ENCODE measurements at regions not wholly inside any gene's neighbourhood (a gene's known extent, or its start where the extent isn't known, plus 50 kb on each side); places are given as distances from the start of the nearest gene placed in this dataset.

GRCh38 chr2:150594299-150594698 is 106.8 kb upstream of the RND3 start:
- Mint-ChIP-seq H3K4me3 (no peak overlapping the region), H3K9me3 (peaks cover 10% of the 10 kb centered on the region), H3K27ac (no peak overlapping the region), H3K27me3 (ENCODE audit: low read depth) (no peaks in the 10 kb centered on the region), H3K4me1 (peaks cover 31% of the 10 kb centered on the region), H3K36me3 (peaks cover 4% of the 10 kb centered on the region; the same call in 1 of the 2 replicates)
- CTCF ChIA-PET = no interaction called here
- ATAC-seq (no peak), DNase-seq (ENCODE audit: low spot score) (no peak)
- POLR2A ChIA-PET = no interaction called here
- TF ChIP-seq USF2 (CRISPR knock-in tag; IDR thresholded peaks at IDR 0.05) = no peak
- no peak for TF ChIP-seq AR (CRISPR knock-in tag; IDR thresholded peaks at IDR 0.05)
- no peak for TF ChIP-seq IRF2 (CRISPR knock-in tag; IDR thresholded peaks at IDR 0.05; ENCODE audit: borderline replicate concordance, low read depth)
- no peak for TF ChIP-seq ZNF281 (CRISPR knock-in tag; IDR thresholded peaks at IDR 0.05)
- TF ChIP-seq NFYB (CRISPR knock-in tag; conservative IDR thresholded peaks at IDR 0.05; ENCODE audit: low read depth) = no peak
- TF ChIP-seq ZNF317 (CRISPR knock-in tag; IDR thresholded peaks at IDR 0.05; ENCODE audit: borderline replicate concordance, low read depth) = no peak

GRCh38 chr2:150591496-150592285 is 104.2 kb upstream of the RND3 start:
- Mint-ChIP-seq H3K27me3 (ENCODE audit: low read depth) (no peaks in the 10 kb centered on the region), H3K4me3 (no peak overlapping the region), H3K36me3 (peaks cover 4% of the 10 kb centered on the region; the same call in 1 of the 2 replicates), H3K4me1 (peaks cover 45% of the 10 kb centered on the region), H3K27ac (no peak overlapping the region), H3K9me3 (peaks cover 10% of the 10 kb centered on the region)
- no peak for TF ChIP-seq CREB1 (CRISPR knock-in tag; IDR thresholded peaks at IDR 0.05)
- no peak for TF ChIP-seq ELF4 (CRISPR knock-in tag; IDR thresholded peaks at IDR 0.05; ENCODE audit: low read depth)
- no peak for TF ChIP-seq CTCF (IDR thresholded peaks at IDR 0.05)
- TF ChIP-seq CREM (CRISPR knock-in tag; IDR thresholded peaks at IDR 0.05) = no peak
- no peak for TF ChIP-seq SP1 (CRISPR knock-in tag; conservative IDR thresholded peaks at IDR 0.05)
- TF ChIP-seq ERG (CRISPR knock-in tag; IDR thresholded peaks at IDR 0.05) = no peak
- no peak for TF ChIP-seq MLX (CRISPR knock-in tag; IDR thresholded peaks at IDR 0.05)
- no peak for TF ChIP-seq ESRRA (CRISPR knock-in tag; IDR thresholded peaks at IDR 0.05; ENCODE audit: borderline replicate concordance)
- TF ChIP-seq PRRX2 (CRISPR knock-in tag; IDR thresholded peaks at IDR 0.05) = no peak
- no peak for TF ChIP-seq USF1 (CRISPR knock-in tag; IDR thresholded peaks at IDR 0.05)
- TF ChIP-seq ZNF317 (CRISPR knock-in tag; IDR thresholded peaks at IDR 0.05; ENCODE audit: borderline replicate concordance, low read depth) = no peak
- TF ChIP-seq HMGA2 (CRISPR knock-in tag; IDR thresholded peaks at IDR 0.05) = no peak
- no peak for TF ChIP-seq ZNF281 (CRISPR knock-in tag; IDR thresholded peaks at IDR 0.05)
- CTCF ChIA-PET = interaction anchor here (1.2 kb wide), 1 partner anchor 43 kb away, joined by 4 read pairs; no protein-coding TSS in a partner anchor
- DNase-seq (ENCODE audit: low spot score) (no peak), ATAC-seq (no peak)
- POLR2A ChIA-PET = no interaction called here

Data from WTC11 (cell line).